ENCODE measurements at regions not wholly inside any gene's neighbourhood (a gene's known extent, or its start where the extent isn't known, plus 50 kb on each side); places are given as distances from the start of the nearest gene placed in this dataset.
"Not testable (repeated sequence)": the region's sequence is repeated elsewhere in the genome, so short reads cannot be mapped to it uniquely, and the experiment has no call there.

DNA sequence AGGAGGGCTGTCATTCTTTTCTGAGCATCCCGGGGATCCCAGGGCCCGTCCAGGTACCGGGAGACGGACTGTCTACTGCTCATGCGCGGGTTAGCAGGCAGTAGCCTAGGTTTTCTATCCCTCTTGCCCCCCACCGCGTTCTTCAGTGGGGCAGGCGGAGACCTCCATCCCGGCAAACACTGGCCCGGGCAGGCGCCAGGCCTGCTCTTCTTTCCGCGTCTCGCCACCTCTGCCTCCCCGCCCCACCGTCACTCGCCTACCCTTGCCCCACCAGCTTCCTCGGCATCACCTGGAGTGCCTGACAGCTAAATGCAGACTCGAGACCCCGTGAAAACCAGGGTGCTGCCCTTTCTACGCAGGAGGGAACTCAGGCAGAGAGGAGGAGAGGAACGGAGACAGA lies 1937.7 kb upstream of the DEFB115 start:
- no peak for DNase-seq (ENCODE audit: low read depth in 1 of 2, low spot score in 1 of 2)

DNA sequence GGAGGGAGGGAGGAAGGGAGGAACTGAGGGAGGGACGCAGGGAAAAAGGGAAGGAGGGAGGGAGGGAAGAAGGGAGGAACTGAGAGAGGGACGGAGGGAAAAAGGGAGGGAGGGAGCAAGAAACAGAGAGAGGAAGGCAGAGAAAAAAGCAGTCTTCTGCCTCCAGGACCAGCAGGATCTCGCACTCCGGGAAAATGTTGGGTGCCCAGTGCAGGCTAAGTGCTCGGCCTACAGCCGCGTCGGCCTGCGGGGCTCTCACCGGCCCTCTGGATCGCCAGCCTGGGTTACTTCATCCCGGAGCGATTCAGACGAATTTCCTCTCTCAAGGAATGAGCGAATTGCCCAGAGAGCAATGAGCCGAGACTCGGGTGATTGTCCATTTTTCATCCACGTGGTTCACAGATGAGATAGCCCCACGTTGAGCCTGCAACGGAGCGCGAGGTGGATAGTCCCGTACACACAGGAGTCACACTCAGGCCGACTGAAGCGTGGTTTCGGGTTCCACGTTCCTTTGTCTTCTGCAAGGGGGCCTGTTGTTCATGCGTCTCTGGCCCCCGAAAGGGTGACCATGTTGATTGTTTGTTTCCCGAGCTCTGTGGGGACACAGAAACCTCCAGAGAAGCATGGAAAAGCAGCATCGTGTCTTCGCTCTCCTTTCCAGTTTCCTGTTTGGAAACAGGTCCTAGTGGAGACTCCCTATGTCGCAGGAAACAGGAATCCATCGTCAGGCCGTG lies 1937.1 kb upstream of the DEFB115 start:
- DNase-seq (ENCODE audit: low read depth in 1 of 2, low spot score in 1 of 2): not testable (repeated sequence)

DNA sequence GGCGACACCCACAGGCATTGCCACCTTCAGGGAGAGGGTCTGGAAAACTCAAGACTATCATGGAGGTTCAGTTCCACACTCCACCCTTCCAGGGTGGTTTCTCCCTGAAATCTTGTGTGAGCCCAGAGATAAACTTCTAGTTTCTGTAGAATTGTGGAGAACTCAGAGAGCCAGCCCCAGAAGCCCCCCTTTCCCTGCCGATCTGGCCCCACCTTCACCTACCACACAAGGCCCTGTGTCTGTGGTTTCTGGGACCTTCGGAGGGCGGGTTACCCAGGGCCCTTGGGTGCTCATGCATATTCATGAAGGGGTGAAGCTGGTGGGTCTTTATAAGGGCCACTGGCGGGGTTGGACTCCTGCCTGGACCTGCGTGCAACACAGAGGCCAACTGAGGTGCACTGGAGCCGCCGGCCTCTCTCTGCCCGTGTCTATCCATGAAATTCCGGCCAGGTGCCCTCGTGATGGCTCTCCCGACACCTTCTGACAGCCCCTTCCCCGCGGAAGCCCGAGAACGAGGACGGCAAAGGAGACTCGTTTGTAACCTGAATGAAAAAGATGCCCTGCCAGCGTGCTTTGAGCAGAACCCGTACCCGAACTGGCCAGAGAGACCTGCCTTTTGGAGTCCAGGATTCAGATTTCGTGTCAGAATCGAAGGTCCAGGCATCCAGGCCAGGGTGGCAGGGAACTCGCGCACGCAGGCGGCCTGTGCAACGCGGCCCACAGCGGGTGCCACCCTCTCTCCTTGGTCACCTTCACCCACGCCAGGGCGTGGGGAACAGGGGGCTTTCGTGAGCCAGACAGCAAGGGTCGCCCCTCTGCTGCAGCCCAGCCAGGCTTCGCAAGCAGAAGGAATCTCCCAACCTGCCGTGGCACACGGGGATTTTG lies 1933.6 kb upstream of the DEFB115 start:
- DNase-seq (ENCODE audit: low read depth in 1 of 2, low spot score in 1 of 2): not testable (repeated sequence)

- DNase-seq (ENCODE audit: low read depth in 1 of 2, low spot score in 1 of 2): not testable (repeated sequence)
Measured at GRCh38 chr20:29324516-29325303, 1932.8 kb upstream of the DEFB115 start.

GRCh38 chr20:29325304-29325640 lies 1932.2 kb upstream of the DEFB115 start:
- DNase-seq (ENCODE audit: low read depth in 1 of 2, low spot score in 1 of 2): no peak

GRCh38 chr20:29325781-29326180 lies 1931.7 kb upstream of the DEFB115 start:
- not testable (repeated sequence) for DNase-seq (ENCODE audit: low read depth in 1 of 2, low spot score in 1 of 2)

- DNase-seq (ENCODE audit: low read depth in 1 of 2, low spot score in 1 of 2): no peak
Measured at GRCh38 chr20:29326376-29327070, 1930.9 kb upstream of the DEFB115 start.

DNA sequence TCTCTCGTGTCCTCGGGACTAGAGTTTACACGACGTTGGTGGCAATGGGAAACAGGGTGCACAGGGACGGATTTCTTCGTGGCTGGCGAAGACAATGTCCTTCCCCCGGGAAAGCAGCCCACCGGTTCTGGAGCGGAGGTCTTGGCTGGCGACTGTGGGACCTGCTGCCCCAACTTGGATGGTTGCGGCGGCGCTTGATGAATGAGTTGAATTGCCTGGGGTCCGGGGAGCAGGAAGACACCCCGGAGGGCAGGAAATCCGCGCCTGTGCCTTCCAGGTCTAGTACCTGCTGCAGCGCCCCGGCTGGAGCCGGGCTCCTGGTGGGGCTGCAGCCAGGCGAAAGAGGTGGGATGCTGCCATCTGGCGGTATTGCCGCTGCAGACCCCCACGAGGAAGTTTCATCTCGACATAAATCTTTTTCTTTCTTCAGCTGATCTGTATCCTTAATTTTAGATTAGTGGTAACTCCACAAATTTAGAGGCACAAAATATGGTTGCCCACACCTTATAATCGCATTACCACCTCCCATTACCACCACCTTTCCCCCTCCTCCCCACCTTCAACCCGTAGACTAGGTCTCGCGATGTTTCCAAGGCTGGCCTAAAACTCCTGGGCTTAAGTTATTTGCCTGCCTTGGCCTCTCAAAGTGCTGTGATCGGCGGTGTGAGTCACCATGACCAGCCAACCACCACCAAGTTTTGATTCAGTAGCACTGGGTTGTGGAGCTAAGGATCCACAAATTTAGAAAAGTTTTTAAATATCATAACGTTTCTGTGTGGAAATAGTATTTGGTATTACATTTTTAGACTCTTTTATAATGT lies 1929.7 kb upstream of the DEFB115 start:
- not testable (repeated sequence) for DNase-seq (ENCODE audit: low read depth in 1 of 2, low spot score in 1 of 2)

GRCh38 chr20:29330429-29331115 lies 1926.9 kb upstream of the DEFB115 start:
- not testable (repeated sequence) for DNase-seq (ENCODE audit: low read depth in 1 of 2, low spot score in 1 of 2)

DNA sequence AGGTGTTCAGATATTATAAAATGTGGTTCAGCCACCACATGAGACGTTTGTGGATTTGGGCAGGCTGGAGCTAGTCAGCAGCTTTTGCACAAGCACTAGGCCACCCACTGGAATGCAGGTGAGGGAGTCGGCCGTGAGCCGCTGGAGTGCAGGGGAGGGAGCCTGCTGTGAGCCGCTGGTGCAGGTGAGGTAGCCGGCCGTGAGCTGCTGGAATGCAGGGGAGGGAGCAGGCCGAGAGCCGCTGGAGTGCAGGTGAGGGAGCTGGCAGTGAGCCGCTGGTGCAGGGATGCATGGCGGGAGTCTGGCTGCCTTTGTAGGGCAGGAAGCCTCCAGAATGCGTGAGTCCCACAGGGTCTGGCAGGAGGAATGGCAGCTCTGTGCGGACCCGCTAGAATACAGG lies 1907.6 kb upstream of the DEFB115 start:
- DNase-seq (ENCODE audit: low read depth in 1 of 2, low spot score in 1 of 2): no peak

- DNase-seq (ENCODE audit: low read depth in 1 of 2, low spot score in 1 of 2): not testable (repeated sequence)
Measured at GRCh38 chr20:29375937-29376336, 1881.5 kb upstream of the DEFB115 start.

DNA sequence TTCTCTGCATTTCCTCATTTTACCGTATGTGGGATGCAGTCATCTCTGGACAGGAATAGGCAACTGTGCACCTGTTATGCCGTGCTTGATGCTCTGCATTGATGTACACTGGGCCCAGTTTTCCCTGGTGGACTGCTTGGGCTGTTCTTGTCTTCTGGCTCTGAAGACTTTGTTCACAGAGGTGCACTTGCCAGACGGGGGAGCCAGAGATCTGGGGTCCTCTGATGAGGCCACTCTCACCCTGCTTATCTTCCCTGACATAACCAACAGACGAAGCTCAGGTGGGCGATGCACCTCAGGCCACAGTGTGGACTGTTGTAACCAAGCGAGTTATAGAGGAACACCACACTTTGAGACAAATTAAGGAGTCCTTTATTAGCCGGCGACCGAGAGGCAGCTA lies 1864.6 kb upstream of the DEFB115 start:
- DNase-seq (ENCODE audit: low read depth in 1 of 2, low spot score in 1 of 2): not testable (repeated sequence)

GRCh38 chr20:29408034-29408695 lies 1849.3 kb upstream of the DEFB115 start:
- no peak for DNase-seq (ENCODE audit: low read depth in 1 of 2, low spot score in 1 of 2)

- not testable (repeated sequence) for DNase-seq (ENCODE audit: low read depth in 1 of 2, low spot score in 1 of 2)
Measured at GRCh38 chr20:29408707-29409106, 1848.8 kb upstream of the DEFB115 start.

GRCh38 chr20:29409160-29409689 lies 1848.2 kb upstream of the DEFB115 start:
- not testable (repeated sequence) for DNase-seq (ENCODE audit: low read depth in 1 of 2, low spot score in 1 of 2)

DNA sequence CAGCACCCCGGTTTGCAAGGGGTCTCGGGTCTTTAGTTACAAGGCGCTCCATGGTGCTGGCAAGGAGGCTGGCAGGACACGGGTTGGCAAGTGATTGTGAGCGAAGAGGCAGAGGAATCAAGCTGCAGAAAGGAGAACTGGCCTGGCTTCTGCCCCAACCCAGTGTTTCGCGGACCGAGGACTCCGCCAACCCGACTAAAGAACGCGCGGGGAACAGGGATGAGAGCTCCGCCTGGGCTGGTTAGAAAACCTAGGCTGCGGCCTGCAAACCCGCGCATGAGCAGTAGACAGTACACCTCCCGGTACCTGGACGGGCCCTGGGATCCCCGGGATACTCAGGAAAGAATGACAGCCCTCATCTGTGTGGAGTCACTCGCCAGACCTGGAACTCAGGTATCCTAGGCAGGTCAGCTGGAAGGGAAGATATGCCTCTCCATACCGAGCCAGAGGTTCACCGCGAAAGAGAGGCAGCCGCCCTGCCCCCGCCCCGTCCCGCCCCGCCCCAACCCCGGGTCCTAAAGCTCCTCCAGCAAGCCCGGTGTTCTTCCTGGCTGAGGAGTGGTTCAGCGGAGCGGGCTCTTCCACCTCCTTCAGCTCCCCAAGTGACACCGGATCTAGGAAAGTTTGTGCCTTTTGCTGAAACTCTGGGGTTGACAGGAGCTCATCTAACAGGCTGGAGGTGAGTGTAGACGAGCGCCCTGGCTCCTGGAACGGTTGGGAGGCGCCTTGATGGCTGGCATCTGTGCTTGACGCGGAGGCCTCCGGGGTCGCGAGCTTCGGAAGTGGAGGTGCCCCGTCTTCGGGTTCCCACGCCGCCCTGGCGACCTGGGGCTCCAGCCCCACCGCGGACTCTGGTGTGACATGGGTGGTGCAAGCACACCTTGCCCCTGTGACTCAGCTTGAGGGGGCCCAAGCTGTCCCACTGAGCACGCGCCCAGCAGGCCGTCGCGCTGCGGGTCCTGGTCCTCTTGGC lies 1847.3 kb upstream of the DEFB115 start:
- no peak for DNase-seq (ENCODE audit: low read depth in 1 of 2, low spot score in 1 of 2)

DNA sequence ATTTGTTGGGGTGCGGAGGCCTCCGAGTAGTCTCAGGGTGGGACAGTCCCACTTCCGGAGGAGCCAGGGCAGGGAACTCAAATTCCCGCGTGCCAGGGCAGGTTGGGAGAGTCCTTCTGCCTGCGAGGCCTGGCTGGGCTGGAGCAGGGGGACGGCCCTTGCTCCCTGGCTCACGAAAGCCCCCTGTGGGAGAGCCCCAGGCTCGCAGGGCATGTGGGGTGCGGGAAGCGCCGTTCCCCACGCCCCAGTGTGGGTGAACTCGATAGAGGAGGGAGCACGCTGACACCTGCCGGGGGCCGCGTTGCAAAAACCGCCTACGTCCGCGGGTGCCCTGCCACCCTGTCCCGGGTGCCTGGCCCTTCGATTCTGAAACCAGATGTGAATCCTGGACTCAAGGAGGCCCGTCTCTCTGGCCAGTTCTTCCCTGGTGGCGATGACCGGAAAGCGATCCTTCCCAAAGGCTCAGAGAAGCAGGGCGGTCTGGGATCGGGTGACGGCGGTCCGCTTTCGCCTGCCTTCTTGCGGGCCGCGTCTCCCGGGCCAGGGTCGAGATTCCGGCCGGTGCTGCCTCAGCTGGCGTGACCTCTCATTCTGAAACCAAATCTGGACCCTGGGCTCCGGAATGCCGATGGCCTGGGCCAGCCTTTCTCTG lies 1846.5 kb upstream of the DEFB115 start:
- no peak for DNase-seq (ENCODE audit: low read depth in 1 of 2, low spot score in 1 of 2)

All from activated CD4-positive, alpha-beta T cell treated with anti-CD3 and anti-CD28 coated beads, Interleukin-2, amount 50 U/mL, for 24 hours (primary cell).